Hepatocyte (in vitro differentiated cells): ENCODE measurements at regions not wholly inside any gene's neighbourhood (a gene's known extent, or its start where the extent isn't known, plus 50 kb on each side); places are given as distances from the start of the nearest gene placed in this dataset.

Source experiments
- DNase-seq: peaks from one replicate; pipeline ENCODE4 v3.0.0-alpha.2; 2016; ENCODE audit warnings: low spot score
- H2AFZ ChIP-seq: fragments of 200-600 bp; sonication (generic); 2 replicates; pipeline ENCODE4 v1.6.0; 2016; ENCODE audit warnings: antibody characterized with exemption, mild to moderate bottlenecking
- H3K27ac ChIP-seq: fragments of 200-600 bp; sonication (generic); 2 replicates; pipeline ENCODE4 v1.5.1; 2016; ENCODE audit warnings: mild to moderate bottlenecking
- H3K27me3 ChIP-seq: fragments of 200-600 bp; sonication (generic); 2 replicates; pipeline ENCODE4 v1.6.1; 2016
- H3K36me3 ChIP-seq: fragments of 200-600 bp; sonication (generic); replicated peaks from 2 replicates; pipeline ENCODE4 v1.5.1; 2016; ENCODE audit warnings: low read depth; ENCODE audit not compliant: insufficient read depth
- H3K4me1 ChIP-seq: fragments of 200-600 bp; sonication (generic); 2 replicates; pipeline ENCODE4 v1.5.1; 2016; ENCODE audit warnings: mild to moderate bottlenecking, moderate library complexity; ENCODE audit not compliant: insufficient read depth
- H3K4me2 ChIP-seq: fragments of 200-600 bp; sonication (generic); 2 replicates; pipeline ENCODE4 v1.6.0; 2016
- H3K4me3 ChIP-seq: fragments of 200-600 bp; sonication (generic); 2 replicates; pipeline ENCODE4 v1.5.1; 2016; ENCODE audit warnings: mild to moderate bottlenecking
- H3K79me2 ChIP-seq: fragments of 200-600 bp; sonication (generic); 2 replicates; pipeline ENCODE4 v1.6.0; 2017; ENCODE audit warnings: mild to moderate bottlenecking
- H3K9me2 ChIP-seq: fragments of 200-600 bp; sonication (generic); replicated peaks from 2 replicates; pipeline ENCODE4 v1.6.0; 2017; ENCODE audit warnings: mild to moderate bottlenecking; ENCODE audit not compliant: insufficient read depth
- H3K9me3 ChIP-seq: fragments of 200-600 bp; sonication (generic); 2 replicates; pipeline ENCODE4 v1.5.1; 2016; ENCODE audit warnings: low read depth, mild to moderate bottlenecking
- H4K20me1 ChIP-seq: fragments of 200-600 bp; sonication (generic); 2 replicates; pipeline ENCODE4 v1.6.0; 2016; ENCODE audit warnings: mild to moderate bottlenecking; ENCODE audit not compliant: insufficient read depth, poor library complexity, severe bottlenecking
- CTCF ChIP-seq: fragments of 200-600 bp; sonication (generic); IDR thresholded peaks from 2 replicates; pipeline ENCODE4 v1.5.1; 2016; ENCODE audit warnings: antibody characterized with exemption, mild to moderate bottlenecking; ENCODE audit not compliant: poor library complexity
- EZH2 ChIP-seq: fragments of 200-600 bp; sonication (generic); IDR thresholded peaks from 2 replicates; pipeline ENCODE4 v1.6.1; 2016; ENCODE audit warnings: antibody characterized with exemption, mild to moderate bottlenecking, borderline replicate concordance
- EZH2phosphoT487 ChIP-seq: fragments of 200-600 bp; sonication (generic); IDR thresholded peaks from one replicate; pipeline ENCODE4 v1.6.1; 2018; ENCODE audit warnings: antibody characterized with exemption, mild to moderate bottlenecking, low read depth, moderate library complexity; ENCODE audit not compliant: unreplicated experiment, severe bottlenecking
- WGBS: methylation state at CpG from one replicate; pipeline ENCODE4 v1.1.6; 2016; ENCODE audit warnings: low lambda C conversion rate; ENCODE audit errors: missing lambda C conversion rate; 5-methylcytosine and 5-hydroxymethylcytosine counted together

GRCh38 chr11:116643521-116643920 lies 129.3 kb downstream of the BUD13 start:
- DNase-seq: no peak
- Histone ChIP-seq H4K20me1 (no peaks in the 10 kb centered on the region), H3K9me3 (no peaks in the 10 kb centered on the region), H3K27ac (no peak overlapping the region), H3K4me3 (no peak overlapping the region), H3K27me3 (no peaks in the 10 kb centered on the region), H3K79me2 (no peaks in the 10 kb centered on the region), H2AFZ (no peak overlapping the region), H3K4me2 (no peak overlapping the region), H3K36me3 (no peaks in the 10 kb centered on the region), H3K4me1 (no peaks in the 10 kb centered on the region), H3K9me2 (no peaks in the 10 kb centered on the region)
- WGBS: 79% methylated on average over 9 of the region's 9 CpGs
- TF ChIP-seq CTCF (no peak), EZH2phosphoT487 (no peak), EZH2 (no peak)

GRCh38 chr11:116642902-116643301 lies 129.9 kb downstream of the BUD13 start:
- Histone ChIP-seq H3K79me2 (no peaks in the 10 kb centered on the region), H2AFZ (no peak overlapping the region), H3K27me3 (peaks cover 4% of the 10 kb centered on the region), H3K4me3 (no peak overlapping the region), H3K4me1 (no peaks in the 10 kb centered on the region), H3K9me3 (no peaks in the 10 kb centered on the region), H3K4me2 (no peak overlapping the region), H4K20me1 (no peaks in the 10 kb centered on the region), H3K36me3 (no peaks in the 10 kb centered on the region), H3K9me2 (no peaks in the 10 kb centered on the region), H3K27ac (no peak overlapping the region)
- TF ChIP-seq EZH2 (no peak), CTCF (no peak), EZH2phosphoT487 (no peak)
- DNase-seq: no peak

- TF ChIP-seq CTCF (no peak), EZH2phosphoT487 (no peak), EZH2 (no peak)
- H3K27ac ChIP-seq: no peak overlapping the region
- DNase-seq: no peak
Observed at GRCh38 chr11:116642481-116642880, 130.3 kb downstream of the BUD13 start.

GRCh38 chr11:116641561-116642045 lies 131.2 kb downstream of the BUD13 start:
- H4K20me1 ChIP-seq: no peaks in the 10 kb centered on the region
- TF ChIP-seq EZH2phosphoT487 (no peak), CTCF (peak; percentile 72)
- H2AFZ ChIP-seq: no peak overlapping the region
- H3K9me2 ChIP-seq: no peaks in the 10 kb centered on the region
- DNase-seq: peak; percentile 74
- no peaks in the 10 kb centered on the region for H3K36me3 ChIP-seq
- H3K9me3 ChIP-seq: no peaks in the 10 kb centered on the region
- no peak overlapping the region for H3K4me2 ChIP-seq
- no peaks in the 10 kb centered on the region for H3K4me1 ChIP-seq
- no peak overlapping the region for H3K4me3 ChIP-seq
- H3K79me2 ChIP-seq: no peaks in the 10 kb centered on the region
- 26% methylated on average over 11 of the region's 11 CpGs for whole genome bisulfite sequencing
- no peak overlapping the region for H3K27ac ChIP-seq
- H3K27me3 ChIP-seq: peaks cover 4% of the 10 kb centered on the region

More at GRCh38 chr11:116642481-116642880, 130.3 kb downstream of the BUD13 start:
- Histone ChIP-seq H3K36me3 (no peaks in the 10 kb centered on the region), H4K20me1 (no peaks in the 10 kb centered on the region), H2AFZ (no peak overlapping the region), H3K4me3 (no peak overlapping the region), H3K79me2 (no peaks in the 10 kb centered on the region), H3K9me2 (no peaks in the 10 kb centered on the region), H3K4me2 (no peak overlapping the region), H3K9me3 (no peaks in the 10 kb centered on the region), H3K4me1 (no peaks in the 10 kb centered on the region), H3K27me3 (peaks cover 4% of the 10 kb centered on the region)
- WGBS: 76% methylated on average over 1 of the region's 1 CpG
